Vagina (tissue), 2 donors: ENCODE measurements at regions not wholly inside any gene's neighbourhood (a gene's known extent, or its start where the extent isn't known, plus 50 kb on each side); places are given as distances from the start of the nearest gene placed in this dataset.

Experiments used
- DNase-seq, 2 donors: peaks; one replicate each; pipeline ENCODE4 v3.0.0-alpha.2; 2017; ENCODE audit errors: extremely low spot score in 2 of 2
- H3K27ac ChIP-seq: fragments of 200-600 bp; sonication (generic); one replicate; pipeline ENCODE4 v1.5.1; 2019
- H3K27me3 ChIP-seq: fragments of 200-600 bp; sonication (generic); one replicate; pipeline ENCODE4 v1.5.1; 2019
- H3K36me3 ChIP-seq, 2 donors: fragments of 200-600 bp; sonication (generic); one replicate each; pipeline ENCODE4 v1.5.1; 2017 to 2019
- H3K4me1 ChIP-seq: fragments of 200-600 bp; sonication (generic); one replicate; pipeline ENCODE4 v1.5.1; 2019
- H3K4me3 ChIP-seq, 2 donors: fragments of 200-600 bp; sonication (generic); 1 replicate in 1 of 2; 2 replicates in 1 of 2; pipeline ENCODE4 v1.5.1; 2016 to 2019
- H3K9me3 ChIP-seq: fragments of 200-600 bp; sonication (generic); one replicate; pipeline ENCODE4 v1.5.1; 2019
- POLR2A ChIP-seq, 2 donors: fragments of 450-650 bp; IDR thresholded peaks; one replicate each; pipeline ENCODE4 v1.6.1; 2017; ENCODE audit warnings: antibody characterized with exemption in 2 of 2, mild to moderate bottlenecking in 2 of 2, moderate library complexity in 2 of 2
- POLR2AphosphoS5 ChIP-seq, 2 donors: sonication (generic); formaldehyde crosslinking; IDR thresholded peaks; one replicate each; pipeline ENCODE4 v1.9.0; 2017; ENCODE audit warnings: antibody characterized with exemption in 2 of 2, mild to moderate bottlenecking in 2 of 2, low read depth in 1 of 2; ENCODE audit not compliant: insufficient read depth in 1 of 2
- intact Hi-C: fragments of 100-400 bp; cut with DNase I; formaldehyde crosslinking; loops from one replicate; pipeline ENCODE4 v1.15.1; 2023
- TF ChIP-seq, protein P1 (sequence below), 3 experiments: fragments of 450-650 bp in 2 of 3; fragments of 200-600 bp in 1 of 3; sonication (generic) in 1 of 3; IDR thresholded peaks; one replicate each; pipeline ENCODE4 v1.5.1; 2017 to 2019; ENCODE audit warnings: antibody characterized with exemption in 3 of 3, mild to moderate bottlenecking in 2 of 3, moderate library complexity in 2 of 3

DNA sequence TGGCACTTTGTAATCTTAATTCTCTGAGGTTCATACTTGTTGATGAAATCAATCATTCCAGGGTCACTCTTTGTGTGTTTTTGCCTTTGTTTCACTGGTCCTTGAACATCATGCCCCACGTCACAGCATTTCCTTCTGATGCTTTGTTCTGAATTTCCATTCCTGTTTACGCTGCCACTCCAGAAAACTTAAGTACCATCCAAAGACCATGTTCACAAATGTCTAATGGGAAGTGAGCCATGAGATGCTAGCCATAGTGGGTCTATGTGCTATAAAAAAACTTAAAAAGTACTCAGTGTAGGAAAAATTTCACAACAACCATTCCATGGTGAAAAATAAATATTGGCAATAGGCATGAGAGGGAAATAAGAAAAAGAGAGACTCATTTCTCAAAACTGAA lies 232.0 kb downstream of the IBTK start:
- peaks cover 31% of the 10 kb centered on the region for H3K4me1 ChIP-seq

DNA sequence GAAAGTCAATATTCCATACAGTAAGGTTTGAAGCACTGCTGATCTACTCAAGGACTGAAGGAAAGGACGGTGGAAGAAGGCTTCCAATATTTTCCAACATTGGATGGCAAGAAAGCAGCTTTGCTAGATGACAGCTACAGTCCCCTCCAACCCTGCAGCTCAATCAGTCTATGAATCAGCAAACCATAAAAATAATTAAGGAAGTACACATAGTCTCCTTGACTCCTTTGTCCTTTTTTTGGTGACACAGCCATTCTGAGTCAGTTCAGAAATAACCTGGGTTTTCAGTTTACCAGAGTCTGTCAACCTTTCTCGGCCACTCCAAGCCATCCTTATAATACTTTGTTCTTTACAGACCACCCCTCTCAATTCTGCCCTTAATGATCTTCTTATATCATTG lies 232.5 kb downstream of the IBTK start:
- intact Hi-C loops: loop anchor here (10.0 kb wide), 1 partner anchor 260 kb away; the partner anchor contains the start of gene TENT5A
- Histone ChIP-seq H3K4me1 (peaks cover 31% of the 10 kb centered on the region), H3K9me3 (no peaks in the 10 kb centered on the region), H3K4me3 (no peak overlapping the region), H3K36me3 (no peaks in the 10 kb centered on the region), H3K27ac (peak overlapping the region; percentile 58), H3K27me3 (no peaks in the 10 kb centered on the region)
- TF ChIP-seq POLR2AphosphoS5 (IDR thresholded peaks at IDR 0.05; ENCODE audit: insufficient read depth in 1 of 2, low read depth in 1 of 2): no peak
- no peak for TF ChIP-seq POLR2A (IDR thresholded peaks at IDR 0.05)
- TF ChIP-seq, protein P1, sequence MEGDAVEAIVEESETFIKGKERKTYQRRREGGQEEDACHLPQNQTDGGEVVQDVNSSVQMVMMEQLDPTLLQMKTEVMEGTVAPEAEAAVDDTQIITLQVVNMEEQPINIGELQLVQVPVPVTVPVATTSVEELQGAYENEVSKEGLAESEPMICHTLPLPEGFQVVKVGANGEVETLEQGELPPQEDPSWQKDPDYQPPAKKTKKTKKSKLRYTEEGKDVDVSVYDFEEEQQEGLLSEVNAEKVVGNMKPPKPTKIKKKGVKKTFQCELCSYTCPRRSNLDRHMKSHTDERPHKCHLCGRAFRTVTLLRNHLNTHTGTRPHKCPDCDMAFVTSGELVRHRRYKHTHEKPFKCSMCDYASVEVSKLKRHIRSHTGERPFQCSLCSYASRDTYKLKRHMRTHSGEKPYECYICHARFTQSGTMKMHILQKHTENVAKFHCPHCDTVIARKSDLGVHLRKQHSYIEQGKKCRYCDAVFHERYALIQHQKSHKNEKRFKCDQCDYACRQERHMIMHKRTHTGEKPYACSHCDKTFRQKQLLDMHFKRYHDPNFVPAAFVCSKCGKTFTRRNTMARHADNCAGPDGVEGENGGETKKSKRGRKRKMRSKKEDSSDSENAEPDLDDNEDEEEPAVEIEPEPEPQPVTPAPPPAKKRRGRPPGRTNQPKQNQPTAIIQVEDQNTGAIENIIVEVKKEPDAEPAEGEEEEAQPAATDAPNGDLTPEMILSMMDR (IDR thresholded peaks at IDR 0.05): no peak
- DNase-seq: no peak

More for the DNA sequence above, 232.0 kb downstream of the IBTK start:
- TF ChIP-seq, protein P1 (IDR thresholded peaks at IDR 0.05): no peak
- no peak for TF ChIP-seq POLR2A (IDR thresholded peaks at IDR 0.05)
- TF ChIP-seq POLR2AphosphoS5 (IDR thresholded peaks at IDR 0.05; ENCODE audit: insufficient read depth in 1 of 2, low read depth in 1 of 2): no peak
- Histone ChIP-seq H3K27me3 (no peaks in the 10 kb centered on the region), H3K4me3 (no peak overlapping the region), H3K9me3 (no peaks in the 10 kb centered on the region), H3K27ac (peak overlapping the region; percentile 58), H3K36me3 (no peaks in the 10 kb centered on the region)
- intact Hi-C loops: loop anchor here (10.0 kb wide), 1 partner anchor 261 kb away; the partner anchor contains the start of gene TENT5A
- no peak for DNase-seq

DNA sequence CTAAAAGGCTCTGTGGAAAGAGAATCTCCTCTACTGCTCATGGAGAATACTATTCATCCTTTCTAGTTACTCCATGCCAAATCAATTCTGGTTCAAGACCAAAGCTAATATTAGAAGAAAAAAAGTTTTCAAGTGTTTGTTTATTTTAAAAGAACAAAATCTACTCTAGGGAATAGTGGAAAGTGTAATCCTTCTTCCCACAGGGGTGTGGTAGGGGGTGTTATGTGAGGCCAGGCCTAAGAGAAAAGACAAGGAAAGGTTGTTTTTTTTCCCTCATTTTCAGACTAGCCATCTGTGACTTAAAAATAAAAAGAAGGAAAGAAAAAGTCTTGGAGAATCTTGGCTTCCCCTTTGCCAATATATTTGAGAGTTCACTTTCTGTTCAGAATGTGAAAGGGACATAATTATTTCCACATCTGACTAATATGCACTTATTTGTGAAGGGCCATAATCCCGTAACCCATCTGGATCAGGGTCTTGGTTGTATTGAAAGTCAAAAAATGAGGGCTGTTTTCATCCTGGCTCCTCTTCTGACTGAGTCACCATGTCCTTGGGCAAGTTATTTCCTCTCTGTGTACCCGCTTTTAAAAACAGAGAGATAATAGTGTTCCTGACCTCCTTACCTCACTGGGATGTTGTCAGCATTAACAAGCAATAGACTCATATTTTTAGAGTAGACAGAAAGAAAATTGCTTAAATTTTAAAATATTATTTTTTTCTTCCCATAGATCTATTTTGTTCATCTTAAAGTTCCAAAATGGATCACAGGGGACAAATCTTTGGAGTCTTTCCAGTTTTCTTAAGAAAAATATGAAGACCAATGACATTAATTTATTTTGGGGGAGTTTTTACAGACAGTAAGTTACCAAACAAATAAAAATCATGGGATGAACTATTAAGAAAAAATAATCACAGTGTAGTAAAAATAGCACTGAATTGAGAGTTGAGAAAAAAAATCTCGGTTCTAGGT lies 233.7 kb downstream of the IBTK start:
- no peaks in the 10 kb centered on the region for H3K9me3 ChIP-seq
- TF ChIP-seq, protein P1 (IDR thresholded peaks at IDR 0.05): no peak
- no peak for TF ChIP-seq POLR2A (IDR thresholded peaks at IDR 0.05)
- no peak for TF ChIP-seq POLR2AphosphoS5 (IDR thresholded peaks at IDR 0.05; ENCODE audit: insufficient read depth in 1 of 2, low read depth in 1 of 2)
- intact Hi-C loops: loop anchor here (10.0 kb wide), 1 partner anchor 259 kb away; the partner anchor contains the start of gene TENT5A
- no peaks in the 10 kb centered on the region for H3K36me3 ChIP-seq
- no peak for DNase-seq
- H3K27ac ChIP-seq: peak overlapping the region; percentile 58
- peaks cover 31% of the 10 kb centered on the region for H3K4me1 ChIP-seq
- no peaks in the 10 kb centered on the region for H3K27me3 ChIP-seq
- H3K4me3 ChIP-seq: no peak overlapping the region

DNA sequence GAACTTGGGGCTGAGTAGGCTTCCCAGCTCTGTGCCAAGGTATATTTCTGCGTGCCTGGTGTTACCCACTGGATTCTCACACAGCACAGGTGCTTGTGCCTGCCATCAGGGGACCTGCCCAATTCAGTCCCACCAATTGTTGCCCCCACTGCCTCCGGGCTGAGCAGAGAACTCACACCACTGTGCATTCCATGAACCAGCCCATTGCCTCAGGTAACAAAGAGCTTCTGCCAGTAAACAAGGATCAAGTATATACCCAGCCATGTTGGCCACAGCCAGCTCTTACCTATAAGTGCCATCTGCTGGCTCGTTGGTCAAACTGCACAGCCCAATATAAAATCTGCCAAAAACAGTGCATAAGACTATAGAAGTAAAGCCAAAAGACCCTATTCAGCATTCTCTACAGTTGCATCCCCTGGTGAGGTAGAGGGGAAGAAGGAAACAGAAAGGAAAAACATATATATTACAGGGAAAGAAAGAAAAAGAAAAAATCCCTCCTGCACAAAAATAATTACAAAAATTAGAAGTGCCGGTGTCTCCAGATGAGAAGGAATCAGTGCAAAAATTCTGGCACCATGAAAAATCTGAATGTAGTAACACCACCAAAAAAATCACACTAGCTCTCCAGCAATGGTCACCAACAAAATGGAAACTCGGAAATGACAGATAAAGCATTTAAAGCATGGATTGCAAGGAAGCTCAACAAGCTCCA lies 241.4 kb downstream of the IBTK start:
- no peak for TF ChIP-seq POLR2A (IDR thresholded peaks at IDR 0.05)
- TF ChIP-seq, protein P1 (IDR thresholded peaks at IDR 0.05): peak in 1 of 3 experiments; percentile 19
- DNase-seq: no peak
- intact Hi-C loops: no loop called here
- H3K4me3 ChIP-seq: no peak overlapping the region
- no peaks in the 10 kb centered on the region for H3K4me1 ChIP-seq
- no peaks in the 10 kb centered on the region for H3K27me3 ChIP-seq
- no peaks in the 10 kb centered on the region for H3K36me3 ChIP-seq
- no peaks in the 10 kb centered on the region for H3K9me3 ChIP-seq
- H3K27ac ChIP-seq: no peak overlapping the region
